ENCODE measurements at regions not wholly inside any gene's neighbourhood (a gene's known extent, or its start where the extent isn't known, plus 50 kb on each side); places are given as distances from the start of the nearest gene placed in this dataset.
A peak's percentile ranks its signal among the peaks of the same experiment; 100 is the strongest.
"Not testable (repeated sequence)": the region's sequence is repeated elsewhere in the genome, so short reads cannot be mapped to it uniquely, and the experiment has no call there.

- H3K27ac ChIP-seq (ENCODE audit: low read depth in 1 of 3, low read length in 2 of 3); H3K4me1 ChIP-seq (ENCODE audit: control insufficient read depth in 3 of 3, insufficient read depth in 2 of 3, low read depth in 1 of 3, low read length in 2 of 3); DNase-seq; H3K27me3 ChIP-seq (ENCODE audit: control insufficient read depth in 3 of 3, insufficient read depth in 3 of 3, low read length in 3 of 3); H3K9me3 ChIP-seq (ENCODE audit: control insufficient read depth in 2 of 2, insufficient read depth in 1 of 2, low read depth in 1 of 2, low read length in 1 of 2); H3K36me3 ChIP-seq (ENCODE audit: control insufficient read depth in 3 of 3, insufficient read depth in 2 of 3, low read depth in 1 of 3, low read length in 3 of 3); H3K4me3 ChIP-seq (ENCODE audit: low read depth in 1 of 3, low read length in 3 of 3); FAIRE-seq: not testable (repeated sequence)
- WGBS, 3 donors, result 26 to 55% (median 40%) methylated on average over 5 of the region's 5 CpGs
Observed at GRCh38 chr1:147103416-147104155, 68.7 kb downstream of the PRKAB2 start.

GRCh38 chr1:147099192-147099591 lies 73.1 kb downstream of the PRKAB2 start:
- Histone ChIP-seq H3K27me3 (ENCODE audit: control insufficient read depth in 3 of 3, insufficient read depth in 3 of 3, low read length in 3 of 3) (peaks cover 0 to 2% (median 2%) of the 10 kb centered on the region in 3 donors), H3K4me1 (ENCODE audit: control insufficient read depth in 3 of 3, insufficient read depth in 2 of 3, low read depth in 1 of 3, low read length in 2 of 3) (no peaks in the 10 kb centered on the region), H3K9me3 (ENCODE audit: control insufficient read depth in 2 of 2, insufficient read depth in 1 of 2, low read depth in 1 of 2, low read length in 1 of 2) (no peaks in the 10 kb centered on the region), H3K4me3 (ENCODE audit: low read depth in 1 of 3, low read length in 3 of 3) (no peak overlapping the region), H3K27ac (ENCODE audit: low read depth in 1 of 3, low read length in 2 of 3) (no peak overlapping the region), H3K36me3 (ENCODE audit: control insufficient read depth in 3 of 3, insufficient read depth in 2 of 3, low read depth in 1 of 3, low read length in 3 of 3) (no peaks in the 10 kb centered on the region)
- FAIRE-seq (no peak), DNase-seq (no peak)
- 73 to 86% (median 83%) methylated on average over 6 of the region's 6 CpGs for WGBS, 3 donors

- DNase-seq, result peak in 1 of 2 donors; percentile 25
- not testable (repeated sequence) for FAIRE-seq; H3K27me3 ChIP-seq (ENCODE audit: control insufficient read depth in 3 of 3, insufficient read depth in 3 of 3, low read length in 3 of 3); H3K4me1 ChIP-seq (ENCODE audit: control insufficient read depth in 3 of 3, insufficient read depth in 2 of 3, low read depth in 1 of 3, low read length in 2 of 3); H3K27ac ChIP-seq (ENCODE audit: low read depth in 1 of 3, low read length in 2 of 3); H3K36me3 ChIP-seq (ENCODE audit: control insufficient read depth in 3 of 3, insufficient read depth in 2 of 3, low read depth in 1 of 3, low read length in 3 of 3); H3K4me3 ChIP-seq (ENCODE audit: low read depth in 1 of 3, low read length in 3 of 3); H3K9me3 ChIP-seq (ENCODE audit: control insufficient read depth in 2 of 2, insufficient read depth in 1 of 2, low read depth in 1 of 2, low read length in 1 of 2)
- 66 to 75% (median 68%) methylated on average over 11 of the region's 11 CpGs for WGBS, 3 donors
Observed at GRCh38 chr1:147098338-147098973, 73.8 kb downstream of the PRKAB2 start.

- DNase-seq, result no peak
- Histone ChIP-seq H3K27ac (ENCODE audit: low read depth in 1 of 3, low read length in 2 of 3) (no peak overlapping the region), H3K36me3 (ENCODE audit: control insufficient read depth in 3 of 3, insufficient read depth in 2 of 3, low read depth in 1 of 3, low read length in 3 of 3) (no peaks in the 10 kb centered on the region), H3K9me3 (ENCODE audit: control insufficient read depth in 2 of 2, insufficient read depth in 1 of 2, low read depth in 1 of 2, low read length in 1 of 2) (no peaks in the 10 kb centered on the region), H3K4me1 (ENCODE audit: control insufficient read depth in 3 of 3, insufficient read depth in 2 of 3, low read depth in 1 of 3, low read length in 2 of 3) (no peaks in the 10 kb centered on the region), H3K4me3 (ENCODE audit: low read depth in 1 of 3, low read length in 3 of 3) (no peak overlapping the region), H3K27me3 (ENCODE audit: control insufficient read depth in 3 of 3, insufficient read depth in 3 of 3, low read length in 3 of 3) (peaks cover 2 to 5% (median 4%) of the 10 kb centered on the region in 3 donors)
- WGBS, 3 donors, result 87 to 90% (median 89%) methylated on average over 4 of the region's 4 CpGs
- no peak for FAIRE-seq
Observed at GRCh38 chr1:147095691-147096090, 76.6 kb downstream of the PRKAB2 start.

GRCh38 chr1:147091801-147092200 lies 80.5 kb downstream of the PRKAB2 start:
- Histone ChIP-seq H3K27ac (ENCODE audit: low read depth in 1 of 3, low read length in 2 of 3) (no peak overlapping the region), H3K36me3 (ENCODE audit: control insufficient read depth in 3 of 3, insufficient read depth in 2 of 3, low read depth in 1 of 3, low read length in 3 of 3) (no peaks in the 10 kb centered on the region), H3K4me1 (ENCODE audit: control insufficient read depth in 3 of 3, insufficient read depth in 2 of 3, low read depth in 1 of 3, low read length in 2 of 3) (no peaks in the 10 kb centered on the region), H3K4me3 (ENCODE audit: low read depth in 1 of 3, low read length in 3 of 3) (no peak overlapping the region), H3K9me3 (ENCODE audit: control insufficient read depth in 2 of 2, insufficient read depth in 1 of 2, low read depth in 1 of 2, low read length in 1 of 2) (peaks cover 0 to 2% of the 10 kb centered on the region in 2 donors), H3K27me3 (ENCODE audit: control insufficient read depth in 3 of 3, insufficient read depth in 3 of 3, low read length in 3 of 3) (peaks cover 2 to 13% (median 6%) of the 10 kb centered on the region in 3 donors)
- DNase-seq, result no peak
- WGBS, 3 donors, result 46 to 86% (median 59%) methylated on average over 2 of the region's 2 CpGs
- no peak for FAIRE-seq

- no peak overlapping the region for H3K4me3 ChIP-seq (ENCODE audit: low read depth in 1 of 3, low read length in 3 of 3)
- peaks cover 0 to 2% of the 10 kb centered on the region in 2 donors for H3K9me3 ChIP-seq (ENCODE audit: control insufficient read depth in 2 of 2, insufficient read depth in 1 of 2, low read depth in 1 of 2, low read length in 1 of 2)
- H3K27me3 ChIP-seq (ENCODE audit: control insufficient read depth in 3 of 3, insufficient read depth in 3 of 3, low read length in 3 of 3), result peaks cover 2 to 29% (median 6%) of the 10 kb centered on the region in 3 donors
- H3K4me1 ChIP-seq (ENCODE audit: control insufficient read depth in 3 of 3, insufficient read depth in 2 of 3, low read depth in 1 of 3, low read length in 2 of 3), result no peaks in the 10 kb centered on the region
- no peak for FAIRE-seq
- H3K27ac ChIP-seq (ENCODE audit: low read depth in 1 of 3, low read length in 2 of 3), result no peak overlapping the region
- WGBS, 3 donors, result 38 to 43% (median 43%) methylated on average over 4 of the region's 4 CpGs
- DNase-seq, result no peak
- no peaks in the 10 kb centered on the region for H3K36me3 ChIP-seq (ENCODE audit: control insufficient read depth in 3 of 3, insufficient read depth in 2 of 3, low read depth in 1 of 3, low read length in 3 of 3)
Observed at GRCh38 chr1:147089457-147089856, 82.8 kb downstream of the PRKAB2 start.

GRCh38 chr1:147086129-147086528 lies 86.1 kb downstream of the PRKAB2 start:
- Histone ChIP-seq H3K36me3 (ENCODE audit: control insufficient read depth in 3 of 3, insufficient read depth in 2 of 3, low read depth in 1 of 3, low read length in 3 of 3) (no peaks in the 10 kb centered on the region), H3K27me3 (ENCODE audit: control insufficient read depth in 3 of 3, insufficient read depth in 3 of 3, low read length in 3 of 3) (peaks cover 0 to 52% (median 5%) of the 10 kb centered on the region in 3 donors), H3K4me1 (ENCODE audit: control insufficient read depth in 3 of 3, insufficient read depth in 2 of 3, low read depth in 1 of 3, low read length in 2 of 3) (peaks cover 0 to 5% (median 0%) of the 10 kb centered on the region in 3 donors), H3K27ac (ENCODE audit: low read depth in 1 of 3, low read length in 2 of 3) (no peak overlapping the region), H3K9me3 (ENCODE audit: control insufficient read depth in 2 of 2, insufficient read depth in 1 of 2, low read depth in 1 of 2, low read length in 1 of 2) (peaks cover 0 to 2% of the 10 kb centered on the region in 2 donors), H3K4me3 (ENCODE audit: low read depth in 1 of 3, low read length in 3 of 3) (no peak overlapping the region)
- FAIRE-seq (no peak), DNase-seq (no peak)

- 0 to 2% (median 0%) methylated on average over 51 of the region's 51 CpGs for WGBS, 3 donors
- FAIRE-seq, result no peak
- H3K4me3 ChIP-seq (ENCODE audit: low read depth in 1 of 3, low read length in 3 of 3), result peak overlapping the region; percentile 34 to 55 (median 47)
- H3K4me1 ChIP-seq (ENCODE audit: control insufficient read depth in 3 of 3, insufficient read depth in 2 of 3, low read depth in 1 of 3, low read length in 2 of 3), result peaks cover 0 to 7% (median 0%) of the 10 kb centered on the region in 3 donors
- peak; percentile 70 to 88 for DNase-seq
- no peaks in the 10 kb centered on the region for H3K36me3 ChIP-seq (ENCODE audit: control insufficient read depth in 3 of 3, insufficient read depth in 2 of 3, low read depth in 1 of 3, low read length in 3 of 3)
- peak overlapping the region in 1 of 3 donors; percentile 75 for H3K27ac ChIP-seq (ENCODE audit: low read depth in 1 of 3, low read length in 2 of 3)
- H3K27me3 ChIP-seq (ENCODE audit: control insufficient read depth in 3 of 3, insufficient read depth in 3 of 3, low read length in 3 of 3), result peaks cover 5 to 65% (median 17%) of the 10 kb centered on the region in 3 donors
- H3K9me3 ChIP-seq (ENCODE audit: control insufficient read depth in 2 of 2, insufficient read depth in 1 of 2, low read depth in 1 of 2, low read length in 1 of 2), result peaks cover 0 to 2% of the 10 kb centered on the region in 2 donors
Observed at GRCh38 chr1:147084273-147085096, 87.8 kb downstream of the PRKAB2 start.

All from small intestine (tissue), 7 donors.